ENCODE measurements at regions not wholly inside any gene's neighbourhood (a gene's known extent, or its start where the extent isn't known, plus 50 kb on each side); places are given as distances from the start of the nearest gene placed in this dataset.

GRCh38 chr2:104416339-104417000, 437.4 kb upstream of the POU3F3 start:
- Histone ChIP-seq H3K36me3 (ENCODE audit: insufficient read depth, low read length) (no peaks in the 10 kb centered on the region), H3K4me3 (ENCODE audit: low read length) (peak overlapping the region; percentile 3), H3K4me2 (ENCODE audit: low read length) (no peak overlapping the region), H3K27ac (ENCODE audit: low read length) (peak overlapping the region; percentile 54), H2AFZ (ENCODE audit: low read depth, low read length) (no peak overlapping the region), H3K79me2 (replicated peaks; ENCODE audit: insufficient read depth, low read length) (no peaks in the 10 kb centered on the region), H3K27me3 (ENCODE audit: insufficient read depth, low read depth, low read length) (no peaks in the 10 kb centered on the region), H3K9me3 (ENCODE audit: low read length) (no peaks in the 10 kb centered on the region), H3F3A (ENCODE audit: insufficient read depth, low read length, poor library complexity, severe bottlenecking) (no peaks in the 10 kb centered on the region), H3K9ac (ENCODE audit: low read length) (peak overlapping the region; percentile 22), H4K20me1 (ENCODE audit: insufficient read depth) (no peaks in the 10 kb centered on the region), H3K9me2 (ENCODE audit: insufficient read depth, low read length) (no peaks in the 10 kb centered on the region)
- no peak for TF ChIP-seq RAD21 (conservative IDR thresholded peaks at IDR 0.05)
- TF ChIP-seq POLR2AphosphoS5 (IDR thresholded peaks at IDR 0.05), result no peak
- TF ChIP-seq MXI1 (conservative IDR thresholded peaks at IDR 0.05; ENCODE audit: poor library complexity, severe bottlenecking), result no peak
- TF ChIP-seq, protein P1, sequence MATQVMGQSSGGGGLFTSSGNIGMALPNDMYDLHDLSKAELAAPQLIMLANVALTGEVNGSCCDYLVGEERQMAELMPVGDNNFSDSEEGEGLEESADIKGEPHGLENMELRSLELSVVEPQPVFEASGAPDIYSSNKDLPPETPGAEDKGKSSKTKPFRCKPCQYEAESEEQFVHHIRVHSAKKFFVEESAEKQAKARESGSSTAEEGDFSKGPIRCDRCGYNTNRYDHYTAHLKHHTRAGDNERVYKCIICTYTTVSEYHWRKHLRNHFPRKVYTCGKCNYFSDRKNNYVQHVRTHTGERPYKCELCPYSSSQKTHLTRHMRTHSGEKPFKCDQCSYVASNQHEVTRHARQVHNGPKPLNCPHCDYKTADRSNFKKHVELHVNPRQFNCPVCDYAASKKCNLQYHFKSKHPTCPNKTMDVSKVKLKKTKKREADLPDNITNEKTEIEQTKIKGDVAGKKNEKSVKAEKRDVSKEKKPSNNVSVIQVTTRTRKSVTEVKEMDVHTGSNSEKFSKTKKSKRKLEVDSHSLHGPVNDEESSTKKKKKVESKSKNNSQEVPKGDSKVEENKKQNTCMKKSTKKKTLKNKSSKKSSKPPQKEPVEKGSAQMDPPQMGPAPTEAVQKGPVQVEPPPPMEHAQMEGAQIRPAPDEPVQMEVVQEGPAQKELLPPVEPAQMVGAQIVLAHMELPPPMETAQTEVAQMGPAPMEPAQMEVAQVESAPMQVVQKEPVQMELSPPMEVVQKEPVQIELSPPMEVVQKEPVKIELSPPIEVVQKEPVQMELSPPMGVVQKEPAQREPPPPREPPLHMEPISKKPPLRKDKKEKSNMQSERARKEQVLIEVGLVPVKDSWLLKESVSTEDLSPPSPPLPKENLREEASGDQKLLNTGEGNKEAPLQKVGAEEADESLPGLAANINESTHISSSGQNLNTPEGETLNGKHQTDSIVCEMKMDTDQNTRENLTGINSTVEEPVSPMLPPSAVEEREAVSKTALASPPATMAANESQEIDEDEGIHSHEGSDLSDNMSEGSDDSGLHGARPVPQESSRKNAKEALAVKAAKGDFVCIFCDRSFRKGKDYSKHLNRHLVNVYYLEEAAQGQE (IDR thresholded peaks at IDR 0.05; ENCODE audit: borderline replicate concordance), result no peak
- TF ChIP-seq TAF1 (IDR thresholded peaks at IDR 0.05; ENCODE audit: low read depth), result no peak
- no peak for TF ChIP-seq EZH2 (IDR thresholded peaks at IDR 0.05; ENCODE audit: borderline replicate concordance, insufficient read depth, low read length, poor library complexity, severe bottlenecking)
- no peak for TF ChIP-seq SMC3 (conservative IDR thresholded peaks at IDR 0.05; ENCODE audit: poor library complexity)
- no peak for TF ChIP-seq CTCF (IDR thresholded peaks at IDR 0.05; ENCODE audit: poor library complexity, severe bottlenecking)
- no peak for TF ChIP-seq EP300 (conservative IDR thresholded peaks at IDR 0.05; ENCODE audit: poor library complexity, severe bottlenecking)

- no peak overlapping the region for H3K4me2 ChIP-seq (ENCODE audit: low read length)
- no peaks in the 10 kb centered on the region for H3K9me3 ChIP-seq (ENCODE audit: low read length)
- no peak overlapping the region for H3K9ac ChIP-seq (ENCODE audit: low read length)
- no peak overlapping the region for H2AFZ ChIP-seq (ENCODE audit: low read depth, low read length)
- no peaks in the 10 kb centered on the region for H3F3A ChIP-seq (ENCODE audit: insufficient read depth, low read length, poor library complexity, severe bottlenecking)
- TF ChIP-seq CTCF (IDR thresholded peaks at IDR 0.05; ENCODE audit: poor library complexity, severe bottlenecking), result no peak
- TF ChIP-seq EZH2 (IDR thresholded peaks at IDR 0.05; ENCODE audit: borderline replicate concordance, insufficient read depth, low read length, poor library complexity, severe bottlenecking), result no peak
- H3K36me3 ChIP-seq (ENCODE audit: insufficient read depth, low read length), result no peaks in the 10 kb centered on the region
- no peaks in the 10 kb centered on the region for H3K79me2 ChIP-seq (replicated peaks; ENCODE audit: insufficient read depth, low read length)
- H3K27ac ChIP-seq (ENCODE audit: low read length), result no peak overlapping the region
- no peak overlapping the region for H3K4me3 ChIP-seq (ENCODE audit: low read length)
- H4K20me1 ChIP-seq (ENCODE audit: insufficient read depth), result no peaks in the 10 kb centered on the region
- no peaks in the 10 kb centered on the region for H3K9me2 ChIP-seq (ENCODE audit: insufficient read depth, low read length)
- H3K27me3 ChIP-seq (ENCODE audit: insufficient read depth, low read depth, low read length), result no peaks in the 10 kb centered on the region
Observed at GRCh38 chr2:104420420-104420819, 433.5 kb upstream of the POU3F3 start.
